ENCODE measurements at regions not wholly inside any gene's neighbourhood (a gene's known extent, or its start where the extent isn't known, plus 50 kb on each side); places are given as distances from the start of the nearest gene placed in this dataset.

DNA sequence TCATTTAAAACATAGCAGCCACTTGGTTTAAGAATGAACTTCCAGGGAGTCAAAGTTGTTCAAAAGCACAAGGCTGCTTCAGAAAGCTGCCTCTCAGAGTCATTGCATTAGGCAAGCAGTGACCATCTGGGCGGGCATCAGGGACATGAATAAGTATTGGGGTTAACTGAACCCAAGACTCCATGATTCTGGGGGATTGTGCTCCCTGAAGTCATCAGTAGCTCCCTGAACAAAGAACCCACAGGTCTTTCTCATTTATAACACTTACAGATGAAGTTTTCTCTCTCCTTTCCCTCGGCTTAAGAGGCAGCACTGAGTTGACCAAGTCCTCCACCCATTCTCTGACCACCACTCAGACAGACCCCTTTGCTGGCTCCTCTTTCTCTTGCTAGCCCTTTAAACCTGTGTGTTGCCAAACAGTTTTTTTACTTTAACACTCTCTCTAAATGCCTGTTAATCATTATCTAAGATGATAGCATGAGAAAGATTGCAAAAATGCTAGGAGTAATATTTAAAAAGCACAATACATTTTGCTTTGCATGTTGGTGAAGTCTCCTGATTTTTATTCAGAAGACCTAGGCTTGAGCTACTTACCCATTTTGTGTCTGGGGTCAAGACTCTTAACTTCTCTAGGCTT, 77.0 kb upstream of the ARHGAP29 start:
- DNase-seq (ENCODE audit: low read depth in 1 of 2, low spot score in 1 of 2), result no peak
- TF ChIP-seq GABPA (IDR thresholded peaks at IDR 0.05; ENCODE audit: low read depth), result no peak
- TF ChIP-seq, protein P1, sequence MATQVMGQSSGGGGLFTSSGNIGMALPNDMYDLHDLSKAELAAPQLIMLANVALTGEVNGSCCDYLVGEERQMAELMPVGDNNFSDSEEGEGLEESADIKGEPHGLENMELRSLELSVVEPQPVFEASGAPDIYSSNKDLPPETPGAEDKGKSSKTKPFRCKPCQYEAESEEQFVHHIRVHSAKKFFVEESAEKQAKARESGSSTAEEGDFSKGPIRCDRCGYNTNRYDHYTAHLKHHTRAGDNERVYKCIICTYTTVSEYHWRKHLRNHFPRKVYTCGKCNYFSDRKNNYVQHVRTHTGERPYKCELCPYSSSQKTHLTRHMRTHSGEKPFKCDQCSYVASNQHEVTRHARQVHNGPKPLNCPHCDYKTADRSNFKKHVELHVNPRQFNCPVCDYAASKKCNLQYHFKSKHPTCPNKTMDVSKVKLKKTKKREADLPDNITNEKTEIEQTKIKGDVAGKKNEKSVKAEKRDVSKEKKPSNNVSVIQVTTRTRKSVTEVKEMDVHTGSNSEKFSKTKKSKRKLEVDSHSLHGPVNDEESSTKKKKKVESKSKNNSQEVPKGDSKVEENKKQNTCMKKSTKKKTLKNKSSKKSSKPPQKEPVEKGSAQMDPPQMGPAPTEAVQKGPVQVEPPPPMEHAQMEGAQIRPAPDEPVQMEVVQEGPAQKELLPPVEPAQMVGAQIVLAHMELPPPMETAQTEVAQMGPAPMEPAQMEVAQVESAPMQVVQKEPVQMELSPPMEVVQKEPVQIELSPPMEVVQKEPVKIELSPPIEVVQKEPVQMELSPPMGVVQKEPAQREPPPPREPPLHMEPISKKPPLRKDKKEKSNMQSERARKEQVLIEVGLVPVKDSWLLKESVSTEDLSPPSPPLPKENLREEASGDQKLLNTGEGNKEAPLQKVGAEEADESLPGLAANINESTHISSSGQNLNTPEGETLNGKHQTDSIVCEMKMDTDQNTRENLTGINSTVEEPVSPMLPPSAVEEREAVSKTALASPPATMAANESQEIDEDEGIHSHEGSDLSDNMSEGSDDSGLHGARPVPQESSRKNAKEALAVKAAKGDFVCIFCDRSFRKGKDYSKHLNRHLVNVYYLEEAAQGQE (IDR thresholded peaks at IDR 0.05; ENCODE audit: insufficient replicate concordance, low read depth), result no peak
- TF ChIP-seq SPI1 (IDR thresholded peaks at IDR 0.05; ENCODE audit: borderline replicate concordance, low read depth), result no peak
- TF ChIP-seq, protein P2, sequence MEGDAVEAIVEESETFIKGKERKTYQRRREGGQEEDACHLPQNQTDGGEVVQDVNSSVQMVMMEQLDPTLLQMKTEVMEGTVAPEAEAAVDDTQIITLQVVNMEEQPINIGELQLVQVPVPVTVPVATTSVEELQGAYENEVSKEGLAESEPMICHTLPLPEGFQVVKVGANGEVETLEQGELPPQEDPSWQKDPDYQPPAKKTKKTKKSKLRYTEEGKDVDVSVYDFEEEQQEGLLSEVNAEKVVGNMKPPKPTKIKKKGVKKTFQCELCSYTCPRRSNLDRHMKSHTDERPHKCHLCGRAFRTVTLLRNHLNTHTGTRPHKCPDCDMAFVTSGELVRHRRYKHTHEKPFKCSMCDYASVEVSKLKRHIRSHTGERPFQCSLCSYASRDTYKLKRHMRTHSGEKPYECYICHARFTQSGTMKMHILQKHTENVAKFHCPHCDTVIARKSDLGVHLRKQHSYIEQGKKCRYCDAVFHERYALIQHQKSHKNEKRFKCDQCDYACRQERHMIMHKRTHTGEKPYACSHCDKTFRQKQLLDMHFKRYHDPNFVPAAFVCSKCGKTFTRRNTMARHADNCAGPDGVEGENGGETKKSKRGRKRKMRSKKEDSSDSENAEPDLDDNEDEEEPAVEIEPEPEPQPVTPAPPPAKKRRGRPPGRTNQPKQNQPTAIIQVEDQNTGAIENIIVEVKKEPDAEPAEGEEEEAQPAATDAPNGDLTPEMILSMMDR (IDR thresholded peaks at IDR 0.05; ENCODE audit: insufficient read depth, low read length), result no peak
- TF ChIP-seq POLR2AphosphoS5 (IDR thresholded peaks at IDR 0.05; ENCODE audit: low read depth), result no peak
- Histone ChIP-seq H3K4me3 (replicated peaks; ENCODE audit: insufficient read depth, low read length) (no peak overlapping the region), H3K27me3 (ENCODE audit: insufficient read depth, poor library complexity, severe bottlenecking) (no peaks in the 10 kb centered on the region), H3K27ac (replicated peaks) (no peak overlapping the region)

DNA sequence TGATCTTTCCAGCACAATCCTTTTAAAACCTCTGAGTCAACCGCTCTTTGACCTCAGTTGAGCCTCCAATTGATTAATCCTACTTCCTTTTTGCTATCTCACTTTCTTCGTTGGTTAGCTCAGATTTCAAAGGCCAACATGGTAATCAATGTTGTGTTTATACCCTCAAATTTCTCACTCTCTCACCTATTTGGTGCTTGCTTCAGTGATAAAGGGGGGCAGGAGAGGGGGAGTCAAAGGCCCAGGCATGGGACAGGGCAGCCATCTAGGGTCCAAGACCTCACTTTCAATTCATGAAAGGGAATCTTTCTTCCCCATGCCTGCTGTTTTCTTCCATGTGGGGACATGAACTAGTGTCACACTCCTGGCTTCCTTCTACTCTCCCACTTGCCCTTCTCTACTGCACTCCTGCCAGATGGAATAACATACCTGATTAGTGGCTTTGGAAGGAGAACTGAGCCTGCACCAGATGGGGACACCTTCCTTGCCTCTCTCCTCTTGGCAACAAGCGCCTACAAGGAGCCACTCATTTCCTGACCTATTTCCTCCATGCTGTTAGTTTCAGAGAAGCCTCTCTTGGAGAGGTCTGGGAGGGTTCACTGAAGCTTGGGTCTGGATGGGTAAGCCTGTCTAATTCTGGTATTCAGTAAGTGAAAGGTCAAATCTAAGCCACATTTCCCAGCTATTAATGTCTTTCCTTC, 73.3 kb upstream of the ARHGAP29 start:
- H3K4me3 ChIP-seq (replicated peaks; ENCODE audit: insufficient read depth, low read length), result no peak overlapping the region
- no peaks in the 10 kb centered on the region for H3K27me3 ChIP-seq (ENCODE audit: insufficient read depth, poor library complexity, severe bottlenecking)
- DNase-seq (ENCODE audit: low read depth in 1 of 2, low spot score in 1 of 2), result no peak
- no peak overlapping the region for H3K27ac ChIP-seq (replicated peaks)
- TF ChIP-seq GABPA (IDR thresholded peaks at IDR 0.05; ENCODE audit: low read depth) (no peak), SPI1 (IDR thresholded peaks at IDR 0.05; ENCODE audit: borderline replicate concordance, low read depth) (no peak), POLR2AphosphoS5 (IDR thresholded peaks at IDR 0.05; ENCODE audit: low read depth) (no peak)
- TF ChIP-seq, protein P1 (IDR thresholded peaks at IDR 0.05; ENCODE audit: insufficient replicate concordance, low read depth), result no peak
- TF ChIP-seq, protein P2 (IDR thresholded peaks at IDR 0.05; ENCODE audit: insufficient read depth, low read length), result no peak

DNA sequence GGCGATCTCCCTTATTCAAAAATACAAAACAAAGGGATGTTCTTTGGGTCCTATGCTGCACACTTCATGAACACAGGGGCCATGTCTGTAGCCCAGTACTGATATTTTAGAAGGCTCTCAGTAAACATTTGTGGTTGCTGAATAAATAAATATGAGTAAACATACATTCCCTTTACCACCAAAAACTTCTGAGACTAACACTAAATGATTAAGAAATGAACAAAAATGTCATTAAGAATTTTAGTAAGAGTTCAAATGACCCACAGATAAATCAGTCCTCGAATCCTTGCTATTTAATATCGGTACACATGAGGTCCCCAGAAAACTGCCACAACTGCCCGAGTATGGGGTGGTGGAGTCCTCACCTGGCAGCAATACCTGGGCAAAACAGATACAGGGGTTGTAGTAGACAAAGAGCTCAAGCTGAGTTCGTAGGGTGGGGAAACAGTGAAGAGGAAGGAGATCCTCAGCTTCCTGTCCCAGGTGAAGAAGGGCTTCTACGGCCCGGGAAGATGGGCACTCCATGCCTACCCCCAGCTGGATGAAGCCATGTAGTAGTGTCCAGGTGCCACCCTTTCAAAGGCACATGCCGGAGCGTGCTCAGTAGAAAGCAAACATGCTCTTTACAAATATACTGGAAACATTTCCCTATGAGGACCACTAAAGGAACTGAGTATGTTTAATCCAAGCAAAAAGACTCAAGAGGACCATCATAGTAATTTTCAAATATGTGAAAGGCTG, 72.6 kb upstream of the ARHGAP29 start:
- no peak for DNase-seq (ENCODE audit: low read depth in 1 of 2, low spot score in 1 of 2)
- H3K27ac ChIP-seq (replicated peaks), result no peak overlapping the region
- H3K4me3 ChIP-seq (replicated peaks; ENCODE audit: insufficient read depth, low read length), result no peak overlapping the region
- TF ChIP-seq, protein P1 (IDR thresholded peaks at IDR 0.05; ENCODE audit: insufficient replicate concordance, low read depth), result no peak
- no peak for TF ChIP-seq SPI1 (IDR thresholded peaks at IDR 0.05; ENCODE audit: borderline replicate concordance, low read depth)
- TF ChIP-seq POLR2AphosphoS5 (IDR thresholded peaks at IDR 0.05; ENCODE audit: low read depth), result no peak
- TF ChIP-seq GABPA (IDR thresholded peaks at IDR 0.05; ENCODE audit: low read depth), result no peak
- TF ChIP-seq, protein P2 (IDR thresholded peaks at IDR 0.05; ENCODE audit: insufficient read depth, low read length), result no peak
- H3K27me3 ChIP-seq (ENCODE audit: insufficient read depth, poor library complexity, severe bottlenecking), result no peaks in the 10 kb centered on the region

Data from HL-60 (cell line).